GM06990 (cell line): ENCODE measurements at regions not wholly inside any gene's neighbourhood (a gene's known extent, or its start where the extent isn't known, plus 50 kb on each side); places are given as distances from the start of the nearest gene placed in this dataset.

Experiments used
- DNase-seq: peaks from one replicate; pipeline ENCODE4 v3.0.0-alpha.2; 2011; ENCODE audit not compliant: insufficient read length; ENCODE audit errors: extremely low read depth
- H3K27me3 ChIP-seq: replicated peaks from 2 replicates; pipeline ENCODE4 v1.6.0; 2011; ENCODE audit warnings: low read length; ENCODE audit not compliant: control insufficient read depth, insufficient read depth
- H3K36me3 ChIP-seq: 2 replicates; pipeline ENCODE4 v1.5.1; 2011; ENCODE audit warnings: low read length; ENCODE audit not compliant: control insufficient read depth, insufficient read depth
- H3K4me3 ChIP-seq: replicated peaks from 2 replicates; pipeline ENCODE4 v1.5.1; 2011; ENCODE audit warnings: low read depth, mild to moderate bottlenecking, control low read depth, low read length
- CTCF ChIP-seq: IDR thresholded peaks from 2 replicates; pipeline ENCODE4 v1.5.1; 2011; ENCODE audit warnings: low read length, control low read depth, mild to moderate bottlenecking, inconsistent platforms; ENCODE audit not compliant: insufficient read depth, poor library complexity, severe bottlenecking

GRCh38 chr12:60522684-60523400 is 927.0 kb downstream of the SLC16A7 start:
- no peak for TF ChIP-seq CTCF
- no peak overlapping the region for H3K4me3 ChIP-seq
- H3K27me3 ChIP-seq = no peaks in the 10 kb centered on the region
- DNase-seq = no peak
- no peaks in the 10 kb centered on the region for H3K36me3 ChIP-seq

- DNase-seq = no peak
- TF ChIP-seq CTCF = no peak
- Histone ChIP-seq H3K4me3 (no peak overlapping the region), H3K27me3 (no peaks in the 10 kb centered on the region), H3K36me3 (no peaks in the 10 kb centered on the region)
Observed at GRCh38 chr12:60529261-60529660, 933.4 kb downstream of the SLC16A7 start.

- Histone ChIP-seq H3K27me3 (no peaks in the 10 kb centered on the region), H3K36me3 (no peaks in the 10 kb centered on the region), H3K4me3 (no peak overlapping the region)
- no peak for DNase-seq
- TF ChIP-seq CTCF = no peak
Observed at GRCh38 chr12:60529723-60530122, 933.9 kb downstream of the SLC16A7 start.

- H3K27me3 ChIP-seq = no peaks in the 10 kb centered on the region
- DNase-seq = no peak
- no peak overlapping the region for H3K4me3 ChIP-seq
- no peak for TF ChIP-seq CTCF
- no peaks in the 10 kb centered on the region for H3K36me3 ChIP-seq
Observed at GRCh38 chr12:60535363-60535762, 939.5 kb downstream of the SLC16A7 start.

- no peak overlapping the region for H3K4me3 ChIP-seq
- no peaks in the 10 kb centered on the region for H3K27me3 ChIP-seq
- DNase-seq = no peak
- TF ChIP-seq CTCF = no peak
- no peaks in the 10 kb centered on the region for H3K36me3 ChIP-seq
Observed at GRCh38 chr12:60539592-60539991, 943.8 kb downstream of the SLC16A7 start.

- H3K27me3 ChIP-seq = no peaks in the 10 kb centered on the region
- no peak for TF ChIP-seq CTCF
- no peaks in the 10 kb centered on the region for H3K36me3 ChIP-seq
- H3K4me3 ChIP-seq = no peak overlapping the region
- DNase-seq = no peak
Observed at GRCh38 chr12:60568914-60569313, 973.1 kb downstream of the SLC16A7 start.
